Ishikawa (cell line): ENCODE measurements at regions not wholly inside any gene's neighbourhood (a gene's known extent, or its start where the extent isn't known, plus 50 kb on each side); places are given as distances from the start of the nearest gene placed in this dataset.

Experiments used
- CREB1 ChIP-seq: IDR thresholded peaks from 2 replicates; pipeline ENCODE4 v1.6.1; 2012; ENCODE audit warnings: low read depth
- EGR1 ChIP-seq: IDR thresholded peaks from 2 replicates; pipeline ENCODE4 v1.6.1; 2012
- NFIC ChIP-seq: IDR thresholded peaks from 2 replicates; pipeline ENCODE4 v1.6.1; 2012
- RAD21 ChIP-seq: IDR thresholded peaks from 2 replicates; pipeline ENCODE4 v1.6.1; 2012; ENCODE audit warnings: low read depth
- TAF1 ChIP-seq: IDR thresholded peaks from 2 replicates; pipeline ENCODE4 v1.6.1; 2012; ENCODE audit warnings: low read depth, mild to moderate bottlenecking
- TCF12 ChIP-seq: IDR thresholded peaks from 2 replicates; pipeline ENCODE4 v1.6.1; 2012; ENCODE audit warnings: low read depth
- TEAD4 ChIP-seq: IDR thresholded peaks from 2 replicates; pipeline ENCODE4 v1.6.1; 2012
- YY1 ChIP-seq: IDR thresholded peaks from 2 replicates; pipeline ENCODE4 v1.6.1; 2012; ENCODE audit warnings: low read depth
- TF ChIP-seq, protein P1 (sequence below): IDR thresholded peaks from 2 replicates; pipeline ENCODE4 v1.6.1; 2012; ENCODE audit warnings: low read depth, mild to moderate bottlenecking
- TF ChIP-seq, protein P2 (sequence below): IDR thresholded peaks from 2 replicates; pipeline ENCODE4 v1.6.1; 2012

DNA sequence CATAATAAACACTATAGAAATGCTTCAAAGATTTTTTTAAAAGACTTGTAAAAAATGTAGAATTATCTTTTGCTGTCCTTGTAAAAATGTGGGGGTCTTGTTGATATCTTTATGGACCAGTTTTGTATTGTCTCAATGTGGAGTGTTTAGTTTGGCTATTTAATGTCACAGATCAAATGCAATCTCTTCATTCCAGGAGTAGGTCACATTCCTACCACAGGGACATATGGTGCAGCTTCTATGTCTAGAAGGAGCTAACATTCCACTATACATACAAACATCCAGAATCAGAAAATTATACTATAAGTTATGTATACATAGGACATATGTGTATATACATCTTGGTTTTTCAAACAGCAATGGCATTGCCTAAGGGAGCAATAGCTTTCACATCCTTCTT lies 345.7 kb downstream of the BMP4 start:
- no peak for TF ChIP-seq TAF1
- TF ChIP-seq YY1: no peak
- no peak for TF ChIP-seq EGR1
- TF ChIP-seq, protein P1, sequence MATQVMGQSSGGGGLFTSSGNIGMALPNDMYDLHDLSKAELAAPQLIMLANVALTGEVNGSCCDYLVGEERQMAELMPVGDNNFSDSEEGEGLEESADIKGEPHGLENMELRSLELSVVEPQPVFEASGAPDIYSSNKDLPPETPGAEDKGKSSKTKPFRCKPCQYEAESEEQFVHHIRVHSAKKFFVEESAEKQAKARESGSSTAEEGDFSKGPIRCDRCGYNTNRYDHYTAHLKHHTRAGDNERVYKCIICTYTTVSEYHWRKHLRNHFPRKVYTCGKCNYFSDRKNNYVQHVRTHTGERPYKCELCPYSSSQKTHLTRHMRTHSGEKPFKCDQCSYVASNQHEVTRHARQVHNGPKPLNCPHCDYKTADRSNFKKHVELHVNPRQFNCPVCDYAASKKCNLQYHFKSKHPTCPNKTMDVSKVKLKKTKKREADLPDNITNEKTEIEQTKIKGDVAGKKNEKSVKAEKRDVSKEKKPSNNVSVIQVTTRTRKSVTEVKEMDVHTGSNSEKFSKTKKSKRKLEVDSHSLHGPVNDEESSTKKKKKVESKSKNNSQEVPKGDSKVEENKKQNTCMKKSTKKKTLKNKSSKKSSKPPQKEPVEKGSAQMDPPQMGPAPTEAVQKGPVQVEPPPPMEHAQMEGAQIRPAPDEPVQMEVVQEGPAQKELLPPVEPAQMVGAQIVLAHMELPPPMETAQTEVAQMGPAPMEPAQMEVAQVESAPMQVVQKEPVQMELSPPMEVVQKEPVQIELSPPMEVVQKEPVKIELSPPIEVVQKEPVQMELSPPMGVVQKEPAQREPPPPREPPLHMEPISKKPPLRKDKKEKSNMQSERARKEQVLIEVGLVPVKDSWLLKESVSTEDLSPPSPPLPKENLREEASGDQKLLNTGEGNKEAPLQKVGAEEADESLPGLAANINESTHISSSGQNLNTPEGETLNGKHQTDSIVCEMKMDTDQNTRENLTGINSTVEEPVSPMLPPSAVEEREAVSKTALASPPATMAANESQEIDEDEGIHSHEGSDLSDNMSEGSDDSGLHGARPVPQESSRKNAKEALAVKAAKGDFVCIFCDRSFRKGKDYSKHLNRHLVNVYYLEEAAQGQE: no peak
- no peak for TF ChIP-seq TEAD4
- TF ChIP-seq TCF12: no peak
- no peak for TF ChIP-seq CREB1
- TF ChIP-seq RAD21: no peak
- TF ChIP-seq, protein P2, sequence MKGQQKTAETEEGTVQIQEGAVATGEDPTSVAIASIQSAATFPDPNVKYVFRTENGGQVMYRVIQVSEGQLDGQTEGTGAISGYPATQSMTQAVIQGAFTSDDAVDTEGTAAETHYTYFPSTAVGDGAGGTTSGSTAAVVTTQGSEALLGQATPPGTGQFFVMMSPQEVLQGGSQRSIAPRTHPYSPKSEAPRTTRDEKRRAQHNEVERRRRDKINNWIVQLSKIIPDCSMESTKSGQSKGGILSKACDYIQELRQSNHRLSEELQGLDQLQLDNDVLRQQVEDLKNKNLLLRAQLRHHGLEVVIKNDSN: no peak
- no peak for TF ChIP-seq NFIC
